ENCODE measurements at regions not wholly inside any gene's neighbourhood (a gene's known extent, or its start where the extent isn't known, plus 50 kb on each side); places are given as distances from the start of the nearest gene placed in this dataset.

GRCh38 chrX:39936886-39937770 lies 160.6 kb downstream of the BCOR start:
- DNase-seq = no peak
- WGBS, 2 donors = 68 to 73% methylated on average over 3 to 12 of the region's 18 CpGs
- H3K9me3 ChIP-seq = no peaks in the 10 kb centered on the region
- no peak overlapping the region for H3K27ac ChIP-seq
- no peaks in the 10 kb centered on the region for H3K4me1 ChIP-seq
- no peak overlapping the region for H3K4me3 ChIP-seq (replicated peaks in 1 of 3)
- no peaks in the 10 kb centered on the region for H3K27me3 ChIP-seq
- no peaks in the 10 kb centered on the region for H3K36me3 ChIP-seq
- TF ChIP-seq CTCF (IDR thresholded peaks at IDR 0.05) (no peak), POLR2A (IDR thresholded peaks at IDR 0.05) (no peak)
- intact Hi-C loops (cut with DNase I) = no loop called here

- intact Hi-C loops (cut with DNase I) = no loop called here
- H3K27me3 ChIP-seq = no peaks in the 10 kb centered on the region
These were observed 159.3 kb downstream of the BCOR start for GRCh38 chrX:39938466-39938865.

GRCh38 chrX:39939678-39940077 lies 158.1 kb downstream of the BCOR start:
- 90 to 95% methylated on average over 3 of the region's 3 CpGs for WGBS, 2 donors
- intact Hi-C loops (cut with DNase I) = no loop called here
- no peaks in the 10 kb centered on the region for H3K4me1 ChIP-seq
- no peak overlapping the region for H3K4me3 ChIP-seq (replicated peaks in 1 of 3)
- H3K27ac ChIP-seq = no peak overlapping the region
- no peaks in the 10 kb centered on the region for H3K9me3 ChIP-seq
- TF ChIP-seq CTCF (IDR thresholded peaks at IDR 0.05) (no peak), POLR2A (IDR thresholded peaks at IDR 0.05) (no peak)
- no peaks in the 10 kb centered on the region for H3K27me3 ChIP-seq
- no peaks in the 10 kb centered on the region for H3K36me3 ChIP-seq
- no peak for DNase-seq

More at GRCh38 chrX:39938466-39938865, 159.3 kb downstream of the BCOR start:
- Histone ChIP-seq H3K9me3 (no peaks in the 10 kb centered on the region), H3K4me1 (no peaks in the 10 kb centered on the region), H3K4me3 (replicated peaks in 1 of 3) (no peak overlapping the region), H3K36me3 (no peaks in the 10 kb centered on the region), H3K27ac (no peak overlapping the region)
- no peak for DNase-seq
- no peak for TF ChIP-seq POLR2A (IDR thresholded peaks at IDR 0.05)
- TF ChIP-seq CTCF (IDR thresholded peaks at IDR 0.05) = no peak
- 95 to 98% methylated on average over 6 of the region's 6 CpGs for WGBS, 2 donors

GRCh38 chrX:39941332-39941920 lies 156.3 kb downstream of the BCOR start:
- Histone ChIP-seq H3K4me1 (no peaks in the 10 kb centered on the region), H3K27ac (no peak overlapping the region), H3K36me3 (no peaks in the 10 kb centered on the region), H3K9me3 (no peaks in the 10 kb centered on the region), H3K4me3 (replicated peaks in 1 of 3) (no peak overlapping the region), H3K27me3 (no peaks in the 10 kb centered on the region)
- DNase-seq = no peak
- intact Hi-C loops (cut with DNase I) = no loop called here
- TF ChIP-seq POLR2A (IDR thresholded peaks at IDR 0.05) = no peak
- no peak for TF ChIP-seq CTCF (IDR thresholded peaks at IDR 0.05)
- WGBS, 2 donors = 100% methylated on average over 2 of the region's 6 CpGs; no CpG with 5 or more reads in 1 of the 2 donors

- no peak for DNase-seq
- Histone ChIP-seq H3K36me3 (no peaks in the 10 kb centered on the region), H3K27ac (no peak overlapping the region), H3K4me3 (replicated peaks in 1 of 3) (no peak overlapping the region), H3K4me1 (no peaks in the 10 kb centered on the region), H3K27me3 (no peaks in the 10 kb centered on the region), H3K9me3 (no peaks in the 10 kb centered on the region)
- 92 to 94% methylated on average over 4 to 6 of the region's 6 CpGs for WGBS, 2 donors
- intact Hi-C loops (cut with DNase I) = no loop called here
- no peak for TF ChIP-seq CTCF (IDR thresholded peaks at IDR 0.05)
- no peak for TF ChIP-seq POLR2A (IDR thresholded peaks at IDR 0.05)
These were observed 153.3 kb downstream of the BCOR start for GRCh38 chrX:39944416-39944815.

Data from thyroid gland (tissue), 4 donors.